Lung (tissue), 11 donors: ENCODE measurements at regions not wholly inside any gene's neighbourhood (a gene's known extent, or its start where the extent isn't known, plus 50 kb on each side); places are given as distances from the start of the nearest gene placed in this dataset.

ENCODE experiments used
- ATAC-seq: fragments of 200-7000 bp; cut with Tn5 transposase; one replicate; pipeline ENCODE4 v1.9.1; 2020; ENCODE audit warnings: moderate number of reproducible peaks; ENCODE audit not compliant: insufficient read depth, low FRiP score
- DNase-seq, 3 donors: peaks; one replicate each; pipeline ENCODE4 v3.0.0-alpha.2; 2013 to 2017
- H3K27ac ChIP-seq, 2 donors: one replicate each; pipeline ENCODE4 v1.5.1; 2013; ENCODE audit warnings: mild to moderate bottlenecking in 2 of 2, moderate library complexity in 2 of 2, control low read depth in 1 of 2, inconsistent platforms in 1 of 2, low read depth in 1 of 2, low read length in 1 of 2
- H3K27me3 ChIP-seq, 3 donors: one replicate each; pipeline ENCODE4 v1.5.1; 2013; ENCODE audit warnings: low read length in 2 of 3; ENCODE audit not compliant: control insufficient read depth in 3 of 3, insufficient read depth in 3 of 3
- H3K36me3 ChIP-seq, 4 donors: one replicate each; pipeline ENCODE4 v1.5.1; 2013; ENCODE audit warnings: low read length in 4 of 4, mild to moderate bottlenecking in 1 of 4, moderate library complexity in 1 of 4; ENCODE audit not compliant: control insufficient read depth in 4 of 4, insufficient read depth in 4 of 4
- H3K4me1 ChIP-seq, 5 donors: one replicate each; pipeline ENCODE4 v1.5.1; 2013; ENCODE audit warnings: low read length in 5 of 5, mild to moderate bottlenecking in 2 of 5, moderate library complexity in 1 of 5; ENCODE audit not compliant: control insufficient read depth in 5 of 5, insufficient read depth in 5 of 5
- H3K4me3 ChIP-seq: one replicate; pipeline ENCODE4 v1.5.1; 2013; ENCODE audit warnings: mild to moderate bottlenecking, control low read depth, moderate library complexity
- H3K9ac ChIP-seq, 2 donors: one replicate each; pipeline ENCODE4 v1.5.1; 2013; ENCODE audit warnings: low read length in 2 of 2, control low read depth in 1 of 2; ENCODE audit not compliant: insufficient read depth in 1 of 2
- H3K9me3 ChIP-seq, 4 donors: one replicate each; pipeline ENCODE4 v1.5.1; 2013; ENCODE audit warnings: low read length in 3 of 4, mild to moderate bottlenecking in 1 of 4, moderate library complexity in 1 of 4; ENCODE audit not compliant: control insufficient read depth in 4 of 4, insufficient read depth in 3 of 4
- WGBS, 2 donors: extraction: QIAGEN DNeasy Blood & Tissue Kit; methylation state at CpG; one replicate each; pipeline ENCODE4 v1.1.7; 2013; 5-methylcytosine and 5-hydroxymethylcytosine counted together
- TF ChIP-seq, protein P1 (sequence below): IDR thresholded peaks from 2 replicates; pipeline ENCODE4 v1.5.1; 2012; ENCODE audit warnings: mild to moderate bottlenecking; ENCODE audit errors: control extremely low read depth, extremely low read depth
- donor health status: control.
- donor health status: control.
- donor health status: Bipolar disorder and iron deficiency.
- donor health status: healthy.
- donor health status: DM: yes; HTN: yes; CAD: no.

DNA sequence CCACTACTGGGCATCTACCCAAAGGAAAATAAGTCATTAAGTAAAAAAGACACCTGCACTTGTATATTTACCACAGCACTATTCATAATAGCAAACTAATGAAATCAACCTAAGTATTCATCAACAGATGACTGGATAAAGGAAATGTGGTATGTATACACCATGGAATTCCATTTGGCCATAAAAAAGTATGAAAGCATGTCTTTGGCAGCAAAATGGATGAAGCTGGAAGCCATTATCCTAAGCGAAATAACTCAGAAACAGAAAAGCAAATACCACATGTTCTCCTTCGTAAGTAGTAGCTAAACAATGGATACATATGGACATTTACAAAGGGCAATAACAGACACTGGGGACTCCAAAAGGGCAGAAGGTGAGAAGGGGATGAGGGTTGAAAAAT lies 485.7 kb upstream of the BRINP3 start:
- H3K27me3 ChIP-seq, result no peaks in the 10 kb centered on the region
- WGBS, 2 donors, result 78 to 84% methylated on average over 2 of the region's 2 CpGs
- no peak overlapping the region for H3K27ac ChIP-seq
- ATAC-seq, result no peak
- DNase-seq, result no peak
- H3K4me3 ChIP-seq, result no peak overlapping the region
- no peaks in the 10 kb centered on the region for H3K4me1 ChIP-seq
- TF ChIP-seq, protein P1, sequence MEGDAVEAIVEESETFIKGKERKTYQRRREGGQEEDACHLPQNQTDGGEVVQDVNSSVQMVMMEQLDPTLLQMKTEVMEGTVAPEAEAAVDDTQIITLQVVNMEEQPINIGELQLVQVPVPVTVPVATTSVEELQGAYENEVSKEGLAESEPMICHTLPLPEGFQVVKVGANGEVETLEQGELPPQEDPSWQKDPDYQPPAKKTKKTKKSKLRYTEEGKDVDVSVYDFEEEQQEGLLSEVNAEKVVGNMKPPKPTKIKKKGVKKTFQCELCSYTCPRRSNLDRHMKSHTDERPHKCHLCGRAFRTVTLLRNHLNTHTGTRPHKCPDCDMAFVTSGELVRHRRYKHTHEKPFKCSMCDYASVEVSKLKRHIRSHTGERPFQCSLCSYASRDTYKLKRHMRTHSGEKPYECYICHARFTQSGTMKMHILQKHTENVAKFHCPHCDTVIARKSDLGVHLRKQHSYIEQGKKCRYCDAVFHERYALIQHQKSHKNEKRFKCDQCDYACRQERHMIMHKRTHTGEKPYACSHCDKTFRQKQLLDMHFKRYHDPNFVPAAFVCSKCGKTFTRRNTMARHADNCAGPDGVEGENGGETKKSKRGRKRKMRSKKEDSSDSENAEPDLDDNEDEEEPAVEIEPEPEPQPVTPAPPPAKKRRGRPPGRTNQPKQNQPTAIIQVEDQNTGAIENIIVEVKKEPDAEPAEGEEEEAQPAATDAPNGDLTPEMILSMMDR, result no peak
- H3K36me3 ChIP-seq, result no peaks in the 10 kb centered on the region
- no peaks in the 10 kb centered on the region for H3K9me3 ChIP-seq
- H3K9ac ChIP-seq, result no peak overlapping the region

DNA sequence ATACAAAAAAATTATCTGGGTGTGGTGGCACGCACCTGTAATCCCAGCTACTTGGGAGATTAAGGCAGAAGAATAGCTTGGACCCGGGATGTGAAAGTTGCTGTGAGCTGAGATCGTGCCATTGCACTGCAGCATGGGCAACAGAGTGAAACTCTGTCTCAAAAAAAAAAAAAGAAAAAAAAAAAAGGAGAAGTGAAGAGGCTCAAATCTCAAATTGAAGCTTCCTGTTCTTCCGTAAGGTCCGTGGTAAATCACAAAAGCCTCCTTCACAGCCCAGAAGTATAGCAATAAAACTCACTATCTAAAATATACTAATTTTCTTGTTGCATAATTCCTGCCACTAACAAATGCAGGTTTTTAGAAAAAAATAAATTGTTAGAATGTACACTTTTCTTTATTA lies 498.2 kb upstream of the BRINP3 start:
- Histone ChIP-seq H3K27ac (no peak overlapping the region), H3K4me1 (no peaks in the 10 kb centered on the region), H3K36me3 (no peaks in the 10 kb centered on the region), H3K9ac (no peak overlapping the region), H3K9me3 (peaks cover 0 to 3% (median 0%) of the 10 kb centered on the region in 4 donors), H3K4me3 (no peak overlapping the region), H3K27me3 (no peaks in the 10 kb centered on the region)
- DNase-seq, result no peak
- ATAC-seq, result no peak
- 39 to 66% methylated on average over 5 of the region's 5 CpGs for WGBS, 2 donors
- TF ChIP-seq, protein P1, result no peak

DNA sequence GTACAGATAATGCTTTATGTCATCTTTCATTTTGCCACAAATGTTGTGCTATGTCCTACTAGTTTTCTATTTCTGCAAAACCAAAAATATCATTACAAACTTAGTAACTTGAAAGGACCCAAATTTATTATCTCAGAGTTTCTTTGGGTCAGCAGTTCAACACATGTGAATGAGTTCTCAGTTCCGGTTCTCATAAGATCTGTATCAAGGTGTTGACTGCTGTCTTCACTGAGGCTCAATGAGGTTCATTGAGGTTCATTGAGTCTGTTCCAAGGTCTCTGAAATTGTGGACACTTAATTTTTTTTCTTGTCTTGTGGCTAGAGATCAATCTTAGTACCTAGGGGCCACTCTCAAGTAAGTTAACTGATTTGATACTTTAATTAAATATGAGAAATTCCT lies 525.1 kb upstream of the BRINP3 start:
- no peaks in the 10 kb centered on the region for H3K4me1 ChIP-seq
- ATAC-seq, result no peak
- H3K4me3 ChIP-seq, result no peak overlapping the region
- DNase-seq, result no peak
- 82 to 94% methylated on average over 1 of the region's 1 CpG for WGBS, 2 donors
- TF ChIP-seq, protein P1, result no peak
- no peak overlapping the region for H3K27ac ChIP-seq
- H3K27me3 ChIP-seq, result no peaks in the 10 kb centered on the region
- H3K36me3 ChIP-seq, result no peaks in the 10 kb centered on the region
- peaks cover 0 to 2% (median 0%) of the 10 kb centered on the region in 4 donors for H3K9me3 ChIP-seq
- no peak overlapping the region for H3K9ac ChIP-seq

DNA sequence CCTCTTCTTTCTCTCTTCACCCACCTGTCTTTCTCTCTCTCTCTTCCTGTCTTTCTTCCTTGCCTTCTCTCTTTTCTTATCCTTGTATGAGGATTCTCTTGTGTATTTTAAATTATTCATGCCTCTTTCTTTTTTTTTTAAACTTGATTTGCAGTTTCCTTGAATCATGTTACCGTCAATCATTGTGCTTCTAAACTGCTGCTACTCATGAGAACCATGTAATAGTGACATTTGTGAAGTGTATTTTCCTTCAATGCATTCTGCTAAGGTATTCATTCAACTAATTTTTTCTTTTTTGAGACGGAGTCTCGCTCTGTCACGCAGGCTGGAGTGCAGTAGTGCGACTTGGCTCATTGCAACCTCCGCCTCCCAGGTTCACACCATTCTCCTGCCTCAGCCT lies 539.1 kb upstream of the BRINP3 start:
- Histone ChIP-seq H3K27ac (no peak overlapping the region), H3K4me3 (no peak overlapping the region), H3K9me3 (no peaks in the 10 kb centered on the region), H3K27me3 (no peaks in the 10 kb centered on the region), H3K9ac (no peak overlapping the region), H3K4me1 (no peaks in the 10 kb centered on the region), H3K36me3 (no peaks in the 10 kb centered on the region)
- 91 to 94% methylated on average over 6 of the region's 6 CpGs for WGBS, 2 donors
- TF ChIP-seq, protein P1, result no peak
- no peak for ATAC-seq
- no peak for DNase-seq
